Neuron (in vitro differentiated cells): ENCODE measurements at regions not wholly inside any gene's neighbourhood (a gene's known extent, or its start where the extent isn't known, plus 50 kb on each side); places are given as distances from the start of the nearest gene placed in this dataset.

Experiments used
- H2AFZ ChIP-seq: one replicate; pipeline ENCODE4 v1.6.1; 2013; ENCODE audit warnings: low read depth, mild to moderate bottlenecking, inconsistent platforms, low read length, moderate library complexity
- H3K27me3 ChIP-seq: one replicate; pipeline ENCODE4 v1.6.1; 2013; ENCODE audit warnings: low read length; ENCODE audit not compliant: insufficient read depth
- H3K36me3 ChIP-seq: one replicate; pipeline ENCODE4 v1.6.1; 2013; ENCODE audit warnings: low read length; ENCODE audit not compliant: insufficient read depth
- H3K4me1 ChIP-seq: one replicate; pipeline ENCODE4 v1.6.1; 2013; ENCODE audit warnings: low read length; ENCODE audit not compliant: insufficient read depth
- H3K4me3 ChIP-seq: 2 replicates; pipeline ENCODE4 v1.5.1; 2013; ENCODE audit warnings: mild to moderate bottlenecking, low read length, moderate library complexity
- H3K9me3 ChIP-seq: one replicate; pipeline ENCODE4 v1.6.1; 2013; ENCODE audit warnings: low read length

DNA sequence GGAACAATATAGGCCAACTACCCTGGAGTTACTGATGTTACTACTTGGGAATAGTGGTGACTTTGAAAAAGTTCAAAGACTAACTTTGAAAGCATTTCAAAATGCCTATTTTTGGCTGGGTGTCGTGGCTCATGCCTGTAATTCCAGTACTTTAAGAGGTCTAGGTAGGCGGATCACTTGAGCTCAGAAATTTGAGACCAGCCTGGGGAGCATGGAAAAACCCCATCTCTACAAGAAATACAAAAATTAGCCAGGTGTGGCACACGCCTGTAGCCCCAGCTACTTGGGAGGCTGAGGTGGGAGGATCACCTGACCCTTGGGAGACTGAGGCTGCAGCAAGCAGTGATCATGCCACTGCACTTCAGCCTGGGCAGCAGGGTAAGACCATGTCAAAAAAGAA is 105.3 kb downstream of the ARRDC3 start:
- Histone ChIP-seq H3K4me3 (no peak overlapping the region), H3K9me3 (no peaks in the 10 kb centered on the region), H3K4me1 (peaks cover 14% of the 10 kb centered on the region), H2AFZ (no peak overlapping the region), H3K27me3 (no peaks in the 10 kb centered on the region), H3K36me3 (no peaks in the 10 kb centered on the region)

DNA sequence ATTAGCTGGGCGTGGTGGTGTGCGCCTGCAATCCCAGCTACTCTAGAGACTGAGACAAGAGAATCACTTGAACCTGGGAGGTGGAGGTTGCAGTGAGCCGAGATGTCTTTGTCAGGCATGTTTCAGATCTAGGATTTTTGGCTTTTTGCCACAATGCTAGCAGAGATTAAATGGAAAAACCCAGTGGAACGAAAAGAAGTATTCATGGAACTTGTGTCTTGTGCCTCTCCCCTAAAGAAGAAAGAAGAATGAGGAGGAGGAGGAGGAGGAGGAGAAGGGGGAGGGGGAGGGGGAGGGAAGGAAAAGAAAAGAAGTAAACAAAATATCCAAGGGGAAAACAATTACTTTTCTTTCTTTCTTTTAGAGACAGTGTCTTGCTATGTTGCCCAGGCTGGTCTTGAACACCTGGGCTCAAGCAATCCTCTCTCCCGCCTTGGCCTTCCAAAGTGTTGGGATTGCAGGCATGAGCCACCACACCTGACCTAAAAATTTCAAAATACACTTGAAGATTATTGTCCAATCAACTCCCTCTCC is 106.0 kb downstream of the ARRDC3 start:
- H3K4me3 ChIP-seq: no peak overlapping the region
- H3K27me3 ChIP-seq: no peaks in the 10 kb centered on the region
- peaks cover 14% of the 10 kb centered on the region for H3K4me1 ChIP-seq
- no peak overlapping the region for H2AFZ ChIP-seq
- H3K9me3 ChIP-seq: no peaks in the 10 kb centered on the region
- no peaks in the 10 kb centered on the region for H3K36me3 ChIP-seq

DNA sequence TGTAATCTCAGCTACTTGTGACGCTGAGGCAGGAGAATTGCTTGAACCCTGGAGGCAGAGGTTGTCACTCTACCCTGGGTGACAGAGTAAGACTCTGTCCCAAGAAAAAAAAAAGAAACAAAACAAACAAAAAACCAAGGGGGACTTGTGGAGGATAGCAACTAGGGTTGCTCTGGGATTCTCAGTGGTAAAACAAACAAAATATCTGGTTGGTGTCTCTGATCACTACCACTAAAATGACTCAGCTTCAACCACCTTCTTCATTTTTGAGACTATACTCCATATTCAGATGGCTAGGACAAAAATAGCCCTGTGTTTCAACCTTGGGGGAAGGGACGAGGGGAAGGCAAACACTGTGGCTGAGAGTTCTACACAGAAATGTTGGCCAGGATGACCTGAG is 110.3 kb downstream of the ARRDC3 start:
- no peak overlapping the region for H3K4me3 ChIP-seq
- H3K27me3 ChIP-seq: no peaks in the 10 kb centered on the region
- no peaks in the 10 kb centered on the region for H3K36me3 ChIP-seq
- no peaks in the 10 kb centered on the region for H3K9me3 ChIP-seq
- no peak overlapping the region for H2AFZ ChIP-seq
- H3K4me1 ChIP-seq: no peaks in the 10 kb centered on the region

DNA sequence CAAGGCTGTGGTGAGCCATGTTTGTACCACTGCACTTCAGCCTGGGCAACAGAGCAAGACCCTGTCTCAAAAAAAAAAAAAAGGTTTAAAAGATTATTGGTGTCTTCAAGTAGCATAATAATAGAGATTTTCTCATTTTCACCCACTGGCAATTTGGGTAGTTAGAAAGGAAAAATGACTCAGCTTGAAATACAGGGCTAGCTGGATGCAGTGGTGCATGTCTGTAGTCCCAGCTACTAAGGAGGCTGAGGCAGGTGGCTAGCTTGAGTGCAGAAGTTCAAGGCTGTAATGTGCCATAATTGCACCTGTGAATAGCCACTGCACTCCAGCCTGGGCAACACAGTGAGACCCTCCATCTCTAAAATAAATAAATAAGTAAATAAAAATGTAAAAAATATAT is 111.1 kb downstream of the ARRDC3 start:
- H3K27me3 ChIP-seq: no peaks in the 10 kb centered on the region
- no peak overlapping the region for H2AFZ ChIP-seq
- H3K4me3 ChIP-seq: no peak overlapping the region
- H3K4me1 ChIP-seq: no peaks in the 10 kb centered on the region
- H3K9me3 ChIP-seq: no peaks in the 10 kb centered on the region
- H3K36me3 ChIP-seq: no peaks in the 10 kb centered on the region

DNA sequence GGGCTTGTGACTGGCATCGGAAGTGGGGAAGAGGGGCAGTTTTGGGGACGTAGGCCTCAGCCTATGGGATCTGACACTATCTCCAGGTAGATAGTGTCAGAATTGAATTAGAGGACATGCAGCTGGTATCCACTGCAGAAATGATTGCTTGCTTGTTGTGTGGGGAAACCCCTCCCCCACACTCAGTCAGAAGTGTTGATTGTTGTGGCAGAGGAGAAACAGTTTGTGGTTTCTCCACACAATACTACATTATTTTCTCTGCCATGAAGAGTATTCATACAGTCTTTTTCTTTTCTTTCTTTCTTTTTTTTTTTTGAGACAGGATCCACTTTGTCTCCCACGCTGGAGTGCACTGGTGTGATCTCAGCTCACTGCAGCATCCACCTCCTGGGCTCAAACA is 113.9 kb downstream of the ARRDC3 start:
- Histone ChIP-seq H3K4me3 (no peak overlapping the region), H3K4me1 (no peaks in the 10 kb centered on the region), H3K27me3 (no peaks in the 10 kb centered on the region), H3K9me3 (no peaks in the 10 kb centered on the region), H3K36me3 (no peaks in the 10 kb centered on the region), H2AFZ (no peak overlapping the region)

DNA sequence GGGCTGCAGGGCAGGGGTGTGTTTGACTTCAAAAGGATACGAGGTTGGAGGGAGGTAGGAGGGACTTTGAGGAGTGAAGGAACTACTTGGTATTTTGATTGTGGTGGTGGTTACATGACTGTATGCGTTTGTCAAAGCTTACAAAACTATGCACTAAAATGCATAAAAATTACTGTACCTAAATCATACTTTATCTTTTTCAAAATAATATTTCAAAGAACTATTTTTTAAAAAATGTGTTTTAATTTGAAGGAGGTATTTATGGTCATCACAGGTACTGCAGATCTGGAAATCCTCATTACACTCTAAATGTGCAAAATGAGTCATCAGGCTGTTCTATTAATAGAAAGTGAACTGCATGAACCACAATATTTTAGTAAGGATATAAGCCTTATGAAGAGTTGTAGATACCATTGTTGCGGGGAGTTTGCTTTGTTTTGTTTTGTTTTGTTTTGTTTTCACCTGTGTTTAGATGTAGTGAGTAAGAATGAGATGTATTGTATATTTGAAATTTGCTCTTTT is 116.9 kb downstream of the ARRDC3 start:
- no peak overlapping the region for H3K4me3 ChIP-seq
- H3K27me3 ChIP-seq: no peaks in the 10 kb centered on the region
- H2AFZ ChIP-seq: no peak overlapping the region
- H3K4me1 ChIP-seq: no peaks in the 10 kb centered on the region
- no peaks in the 10 kb centered on the region for H3K9me3 ChIP-seq
- H3K36me3 ChIP-seq: no peaks in the 10 kb centered on the region

DNA sequence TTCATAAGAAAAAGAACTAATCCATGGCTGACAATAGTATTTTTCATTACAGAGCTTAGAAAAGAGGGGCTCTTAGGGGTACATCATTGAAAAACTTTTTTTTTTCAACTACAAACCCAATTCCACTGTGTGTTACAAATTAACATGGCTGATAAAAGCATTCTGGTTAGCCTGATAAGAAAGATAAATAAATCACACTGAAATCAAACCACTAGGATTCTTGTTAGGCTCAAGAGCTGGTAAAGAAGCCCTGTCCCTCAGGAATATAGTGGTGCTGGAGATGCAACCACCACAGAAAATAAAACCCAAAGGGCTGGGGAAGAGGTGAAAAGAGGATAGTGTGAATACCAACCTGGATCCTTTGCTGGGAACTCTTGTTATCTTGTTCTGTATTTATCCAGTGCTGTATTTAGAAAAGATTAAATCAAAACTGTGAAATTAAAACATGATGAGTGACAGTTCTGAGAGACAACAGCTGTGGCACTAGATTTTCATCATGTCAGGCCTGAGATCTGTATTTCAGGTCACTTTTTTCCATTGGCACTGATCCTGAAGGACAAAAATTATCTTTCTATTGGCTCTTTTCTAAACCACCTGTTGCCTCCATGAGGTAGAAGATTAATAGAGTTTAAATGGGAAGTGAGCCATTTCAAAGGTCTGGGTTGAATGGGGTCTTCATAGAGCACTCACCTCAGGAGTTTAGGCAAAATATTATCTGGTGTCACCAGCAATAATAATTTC is 118.6 kb downstream of the ARRDC3 start:
- H3K4me1 ChIP-seq: no peaks in the 10 kb centered on the region

DNA sequence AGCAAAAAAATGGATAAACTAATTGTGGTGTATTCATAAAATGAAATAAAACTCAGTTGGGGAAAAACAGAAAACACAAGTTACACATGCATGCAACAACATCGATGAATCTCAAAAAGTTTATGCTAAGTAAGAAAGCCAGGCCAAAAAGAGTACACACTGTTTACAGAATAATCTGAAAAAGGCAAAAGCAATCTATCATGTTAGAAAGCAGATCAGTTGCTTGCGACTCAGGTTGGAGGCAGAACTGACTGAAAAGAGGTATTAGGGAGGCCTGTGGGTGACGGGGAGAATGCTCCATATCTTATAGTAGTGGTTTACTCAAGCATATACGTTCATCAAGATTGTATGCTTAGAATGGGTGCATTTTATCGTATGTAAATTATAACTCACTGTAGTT is 119.2 kb downstream of the ARRDC3 start:
- H3K4me3 ChIP-seq: no peak overlapping the region
- no peak overlapping the region for H2AFZ ChIP-seq
- no peaks in the 10 kb centered on the region for H3K36me3 ChIP-seq
- no peaks in the 10 kb centered on the region for H3K9me3 ChIP-seq
- no peaks in the 10 kb centered on the region for H3K4me1 ChIP-seq
- no peaks in the 10 kb centered on the region for H3K27me3 ChIP-seq

More for the DNA sequence above, 118.6 kb downstream of the ARRDC3 start:
- Histone ChIP-seq H3K27me3 (no peaks in the 10 kb centered on the region), H2AFZ (no peak overlapping the region), H3K36me3 (no peaks in the 10 kb centered on the region), H3K9me3 (no peaks in the 10 kb centered on the region), H3K4me3 (no peak overlapping the region)

DNA sequence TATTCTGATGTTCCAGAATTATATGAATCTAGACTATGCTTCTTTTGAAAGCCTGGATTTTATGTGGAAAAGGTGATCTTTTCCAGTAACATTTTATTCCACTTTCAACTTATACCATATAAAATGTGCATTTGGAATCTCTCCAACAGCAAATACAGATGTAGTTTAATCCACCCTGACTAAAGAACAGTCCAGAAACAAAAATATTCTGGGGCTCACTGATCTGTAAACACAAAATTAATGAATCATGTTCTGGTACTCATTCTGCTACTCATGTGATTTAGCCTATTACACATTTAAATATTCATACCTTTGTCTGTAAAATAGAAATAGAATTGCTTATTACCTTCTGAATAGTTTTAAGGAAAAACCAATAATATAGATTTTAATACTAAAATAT is 125.8 kb downstream of the ARRDC3 start:
- H3K4me1 ChIP-seq: no peaks in the 10 kb centered on the region
- H3K27me3 ChIP-seq: no peaks in the 10 kb centered on the region
- no peaks in the 10 kb centered on the region for H3K36me3 ChIP-seq
- no peak overlapping the region for H2AFZ ChIP-seq
- H3K4me3 ChIP-seq: no peak overlapping the region
- H3K9me3 ChIP-seq: no peaks in the 10 kb centered on the region

DNA sequence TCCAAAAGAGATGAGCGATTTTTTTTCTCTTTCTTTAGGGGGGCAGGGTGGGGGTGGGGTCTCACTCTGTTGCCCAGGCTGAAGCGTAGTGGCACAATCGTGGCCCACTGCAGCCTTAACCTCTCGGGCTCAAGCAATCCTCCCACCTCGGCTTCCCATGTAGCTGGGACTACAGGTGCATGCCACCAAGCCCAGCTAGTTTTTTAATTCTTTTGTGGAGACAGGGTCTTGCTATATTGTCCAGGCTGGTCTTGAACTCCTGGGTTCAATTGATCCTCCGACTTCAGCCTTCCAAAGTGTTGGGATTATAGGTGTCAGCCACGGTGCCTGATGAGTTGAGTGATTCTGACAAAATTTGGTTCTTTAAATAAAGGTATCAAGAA is 127.0 kb downstream of the ARRDC3 start:
- Histone ChIP-seq H3K4me1 (no peaks in the 10 kb centered on the region), H3K27me3 (no peaks in the 10 kb centered on the region), H3K4me3 (no peak overlapping the region), H2AFZ (no peak overlapping the region), H3K36me3 (no peaks in the 10 kb centered on the region), H3K9me3 (no peaks in the 10 kb centered on the region)

DNA sequence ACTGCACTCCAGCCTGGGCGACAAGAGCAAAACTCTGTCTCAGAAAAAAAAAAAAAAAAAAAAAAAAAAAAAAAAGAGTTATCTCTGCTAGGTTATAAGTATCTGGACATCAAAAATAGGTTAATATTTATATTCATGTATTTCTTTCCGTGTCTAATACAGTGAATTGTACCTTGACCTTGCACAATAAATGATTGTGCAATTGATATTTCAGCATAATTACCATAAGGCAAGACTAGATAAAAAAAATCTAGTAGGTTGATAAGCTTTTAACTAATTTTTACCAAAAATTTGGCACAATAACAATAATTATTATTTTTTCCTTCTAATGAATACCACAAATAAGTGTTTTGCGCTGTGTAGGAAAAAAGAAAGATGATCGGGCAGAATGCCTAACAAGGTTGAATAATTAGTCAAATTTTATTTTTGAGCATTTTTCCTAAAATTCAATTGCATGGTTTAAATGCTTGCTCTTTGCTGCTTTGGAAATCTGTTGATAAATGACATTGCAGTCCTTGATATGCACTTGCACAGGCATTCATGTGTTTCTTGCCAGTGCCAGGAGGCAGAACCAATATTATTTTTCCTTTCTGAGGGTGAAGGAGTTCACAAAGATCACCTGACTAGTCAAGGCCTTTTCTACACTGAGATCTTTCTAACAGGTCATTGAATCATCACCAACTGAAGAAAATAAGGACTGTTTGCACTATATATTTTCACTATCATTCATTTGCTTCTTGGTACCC is 127.5 kb downstream of the ARRDC3 start:
- H3K9me3 ChIP-seq: no peaks in the 10 kb centered on the region
- H3K4me1 ChIP-seq: no peaks in the 10 kb centered on the region
- no peaks in the 10 kb centered on the region for H3K36me3 ChIP-seq
- no peak overlapping the region for H2AFZ ChIP-seq
- H3K4me3 ChIP-seq: no peak overlapping the region
- H3K27me3 ChIP-seq: no peaks in the 10 kb centered on the region

DNA sequence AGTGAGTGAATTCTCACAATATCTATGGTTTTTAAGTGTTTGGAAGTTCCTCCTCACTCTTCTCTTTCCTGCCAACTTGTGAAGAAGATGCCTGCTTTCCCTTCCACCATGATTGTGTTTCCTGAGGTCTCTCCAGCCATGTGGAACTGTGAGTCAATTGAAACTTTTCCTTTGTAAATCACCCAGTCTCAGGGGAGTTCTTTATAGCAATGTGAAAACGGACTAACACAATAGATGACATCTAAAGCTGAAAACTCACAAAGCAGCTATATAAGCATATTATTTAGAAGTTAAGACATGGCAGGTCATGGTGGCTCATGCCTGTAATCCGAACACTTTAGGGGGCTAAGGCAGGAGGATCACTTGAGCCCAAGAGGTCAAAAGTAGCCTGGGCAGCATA is 130.2 kb downstream of the ARRDC3 start:
- no peak overlapping the region for H2AFZ ChIP-seq
- H3K27me3 ChIP-seq: no peaks in the 10 kb centered on the region
- no peaks in the 10 kb centered on the region for H3K36me3 ChIP-seq
- no peak overlapping the region for H3K4me3 ChIP-seq
- no peaks in the 10 kb centered on the region for H3K9me3 ChIP-seq
- H3K4me1 ChIP-seq: no peaks in the 10 kb centered on the region

DNA sequence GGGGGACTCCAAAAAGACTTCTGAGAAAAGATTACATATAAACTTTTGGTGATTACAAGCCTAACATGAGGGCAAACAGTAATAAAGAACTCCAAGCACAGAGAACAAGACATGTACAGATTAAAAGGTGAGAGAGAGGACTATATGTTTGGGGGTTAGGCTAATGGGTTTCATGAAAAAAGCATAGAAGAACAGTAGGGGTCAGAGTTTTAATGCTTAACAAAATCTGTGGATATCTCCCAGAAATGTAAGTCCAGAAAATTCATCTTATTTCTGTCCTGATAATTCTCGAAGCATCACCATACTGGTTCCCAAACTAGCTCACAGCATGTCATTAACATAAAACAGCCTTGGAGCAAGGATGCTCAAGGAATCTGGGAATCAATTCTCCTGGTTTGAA is 137.2 kb downstream of the ARRDC3 start:
- H3K36me3 ChIP-seq: no peaks in the 10 kb centered on the region
- H3K27me3 ChIP-seq: no peaks in the 10 kb centered on the region
- no peak overlapping the region for H2AFZ ChIP-seq
- H3K4me3 ChIP-seq: no peak overlapping the region
- H3K9me3 ChIP-seq: no peaks in the 10 kb centered on the region
- no peaks in the 10 kb centered on the region for H3K4me1 ChIP-seq
